ENCODE measurements at regions not wholly inside any gene's neighbourhood (a gene's known extent, or its start where the extent isn't known, plus 50 kb on each side); places are given as distances from the start of the nearest gene placed in this dataset.
"Not testable (repeated sequence)": the region's sequence is repeated elsewhere in the genome, so short reads cannot be mapped to it uniquely, and the experiment has no call there.

DNA sequence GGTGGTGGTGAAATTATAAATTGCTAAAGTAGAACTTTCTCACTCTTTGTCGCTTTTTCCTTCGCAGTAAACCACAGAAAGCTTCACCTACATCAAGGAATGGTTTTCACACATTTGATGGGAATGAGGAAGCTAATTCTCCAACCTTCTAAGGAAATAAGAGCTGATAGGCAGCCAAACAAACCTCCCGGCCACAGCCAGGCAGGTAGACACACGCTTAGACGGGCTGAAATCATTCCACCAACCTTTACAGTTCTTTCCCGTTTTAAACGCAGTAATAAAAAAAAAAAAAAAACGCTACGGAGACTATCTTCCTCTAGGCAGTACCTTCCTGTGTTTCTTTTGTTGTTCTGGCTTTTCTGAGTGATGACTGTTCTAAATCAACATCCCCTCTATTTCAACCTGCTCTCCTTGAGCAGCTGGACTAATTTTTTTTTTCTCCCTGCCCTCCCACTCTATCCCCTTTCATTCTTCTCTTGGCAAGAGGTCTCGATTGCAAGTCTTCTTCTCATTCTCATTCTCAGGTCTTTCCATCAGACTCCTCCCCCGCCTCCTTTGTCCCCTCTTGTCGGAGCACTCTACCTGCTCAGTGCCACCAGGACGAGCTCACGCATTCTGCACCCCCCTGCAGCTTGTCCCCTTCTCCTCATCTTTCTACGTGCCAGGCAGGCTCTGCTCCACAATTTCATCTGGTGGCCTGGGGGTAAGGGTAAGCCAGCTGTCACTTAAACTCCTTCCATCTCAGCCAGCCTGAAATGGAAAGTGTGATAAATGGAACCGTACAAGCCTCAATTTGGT, 391.1 kb upstream of the MDFIC2 start:
- DNase-seq (ENCODE audit: low read depth in 1 of 2, low spot score in 1 of 2): no peak
- in situ Hi-C loops (cut with HindIII; ENCODE audit: low pct_unique_long_range_greater_than_20kb, low sequenced_read_pairs): no loop called here
- TF ChIP-seq JUND (IDR thresholded peaks at IDR 0.05; ENCODE audit: low read depth): no peak

DNA sequence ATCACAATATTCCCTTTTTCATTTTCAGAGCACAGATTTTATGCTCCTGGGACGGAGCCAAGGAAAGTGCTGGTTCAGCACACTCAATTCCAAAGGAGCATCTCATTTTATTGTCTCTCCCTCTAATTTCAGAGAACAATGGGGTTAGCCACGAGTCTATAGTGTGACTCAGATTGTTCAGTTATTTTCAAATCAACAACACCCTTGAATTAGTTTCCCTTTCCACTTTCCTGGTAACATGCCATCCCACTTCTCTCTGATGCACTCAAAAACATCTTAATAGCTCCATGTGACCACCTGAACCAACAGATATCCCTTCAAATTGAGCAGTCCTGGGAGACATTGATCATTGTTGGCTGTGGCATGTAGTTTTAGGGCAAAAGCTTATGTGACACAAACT, 389.7 kb upstream of the MDFIC2 start:
- no peak for DNase-seq (ENCODE audit: low read depth in 1 of 2, low spot score in 1 of 2)
- TF ChIP-seq JUND (IDR thresholded peaks at IDR 0.05; ENCODE audit: low read depth): no peak
- in situ Hi-C loops (cut with HindIII; ENCODE audit: low pct_unique_long_range_greater_than_20kb, low sequenced_read_pairs): no loop called here

DNA sequence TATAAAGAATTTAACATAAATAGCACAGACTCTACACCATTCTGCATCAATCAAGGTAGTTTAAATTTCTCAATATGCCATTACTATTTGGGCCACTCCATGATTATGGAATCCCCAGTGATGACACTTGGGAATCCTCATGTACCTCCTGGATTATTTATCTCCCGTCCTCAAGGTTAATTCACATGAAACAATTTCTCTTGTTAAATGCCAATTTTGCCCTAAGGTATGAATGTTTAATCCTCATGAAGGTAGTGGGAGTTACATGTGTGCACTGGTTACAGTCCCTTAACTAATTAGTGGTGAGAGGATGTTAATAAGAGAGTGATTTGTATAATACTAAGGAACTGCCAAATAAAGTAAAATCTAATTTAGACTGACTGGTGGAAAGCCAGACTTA, 372.3 kb upstream of the MDFIC2 start:
- no peak for DNase-seq (ENCODE audit: low read depth in 1 of 2, low spot score in 1 of 2)
- TF ChIP-seq JUND (IDR thresholded peaks at IDR 0.05; ENCODE audit: low read depth): no peak
- in situ Hi-C loops (cut with HindIII; ENCODE audit: low pct_unique_long_range_greater_than_20kb, low sequenced_read_pairs): no loop called here

DNA sequence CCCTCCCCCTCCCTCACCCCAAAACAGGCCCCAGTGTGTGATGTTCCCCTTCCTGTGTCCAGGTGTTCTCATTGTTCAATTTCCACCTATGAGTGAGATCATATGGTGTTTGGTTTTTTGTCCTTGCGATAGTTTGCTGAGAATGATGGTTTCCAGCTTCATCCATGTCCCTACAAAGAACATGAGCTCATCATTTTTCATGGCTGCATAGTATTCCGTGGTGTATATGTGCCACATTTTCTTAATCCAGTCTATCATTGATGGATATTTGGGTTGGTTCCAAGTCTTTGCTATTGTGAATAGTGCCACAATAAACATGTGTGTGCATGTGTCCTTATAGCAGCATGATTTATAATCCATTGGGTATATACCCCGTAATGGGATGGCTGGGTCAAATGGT, 363.4 kb upstream of the MDFIC2 start:
- in situ Hi-C loops (cut with HindIII; ENCODE audit: low pct_unique_long_range_greater_than_20kb, low sequenced_read_pairs): not testable (repeated sequence)

DNA sequence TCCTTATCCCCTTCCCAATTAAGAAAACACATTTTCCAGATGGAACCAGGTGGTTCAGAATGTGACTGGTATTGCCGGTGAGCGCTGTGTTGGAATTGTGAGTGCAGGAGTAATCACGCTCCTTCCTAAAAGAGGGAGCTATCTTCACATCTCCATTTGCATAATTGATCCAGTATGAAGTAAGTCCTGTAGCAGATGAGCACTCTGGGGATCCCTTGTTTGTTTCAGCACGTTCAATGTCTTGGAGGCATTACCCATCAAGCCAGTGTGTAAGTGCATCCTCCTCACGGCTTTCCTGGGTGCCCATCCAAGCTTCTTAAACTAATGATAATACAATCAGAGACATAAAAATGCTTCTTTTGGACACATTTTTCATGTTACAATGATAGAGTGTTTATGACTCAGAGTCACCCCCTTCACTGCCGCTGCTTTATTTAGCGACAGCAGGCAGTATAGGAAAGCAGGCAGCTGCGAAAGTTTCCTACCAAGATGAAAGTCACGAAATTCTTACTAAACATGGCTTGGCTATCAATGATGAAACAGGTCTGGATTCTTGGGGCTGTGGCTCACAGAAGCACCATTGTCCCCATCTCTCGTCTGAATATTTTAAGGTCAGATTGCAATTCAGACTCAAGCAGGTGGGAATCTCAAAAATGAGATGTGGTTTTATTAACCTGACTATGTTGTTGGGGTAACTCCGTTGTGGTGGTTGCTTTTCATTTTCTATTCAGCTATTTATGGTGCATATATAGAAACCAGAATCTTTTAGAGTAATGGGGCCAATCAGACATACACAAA, 346.3 kb upstream of the MDFIC2 start:
- no peak for TF ChIP-seq JUND (IDR thresholded peaks at IDR 0.05; ENCODE audit: low read depth)
- no peak for DNase-seq (ENCODE audit: low read depth in 1 of 2, low spot score in 1 of 2)
- in situ Hi-C loops (cut with HindIII; ENCODE audit: low pct_unique_long_range_greater_than_20kb, low sequenced_read_pairs): no loop called here

More for the DNA sequence above, 363.4 kb upstream of the MDFIC2 start:
- DNase-seq (ENCODE audit: low read depth in 1 of 2, low spot score in 1 of 2): not testable (repeated sequence)

DNA sequence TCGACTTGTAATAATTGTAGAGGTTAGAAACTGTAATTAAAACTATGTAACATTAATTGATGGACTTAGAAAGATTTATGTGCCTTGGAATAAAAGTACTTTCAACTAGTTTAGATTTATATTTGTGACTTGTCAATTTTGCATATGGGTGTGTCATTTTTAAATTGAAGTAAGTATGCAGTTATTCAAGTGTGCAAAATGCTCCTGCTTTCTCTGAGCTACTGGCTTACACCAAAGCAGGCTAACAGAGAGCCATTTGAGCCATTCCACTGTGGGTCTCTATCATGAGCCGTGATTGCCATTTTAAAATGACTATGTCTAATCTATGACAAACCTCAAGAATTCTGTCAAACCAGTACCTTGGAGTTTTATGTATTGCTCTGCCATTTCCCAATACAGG, 345.0 kb upstream of the MDFIC2 start:
- no peak for DNase-seq (ENCODE audit: low read depth in 1 of 2, low spot score in 1 of 2)
- TF ChIP-seq JUND (IDR thresholded peaks at IDR 0.05; ENCODE audit: low read depth): no peak
- in situ Hi-C loops (cut with HindIII; ENCODE audit: low pct_unique_long_range_greater_than_20kb, low sequenced_read_pairs): no loop called here

DNA sequence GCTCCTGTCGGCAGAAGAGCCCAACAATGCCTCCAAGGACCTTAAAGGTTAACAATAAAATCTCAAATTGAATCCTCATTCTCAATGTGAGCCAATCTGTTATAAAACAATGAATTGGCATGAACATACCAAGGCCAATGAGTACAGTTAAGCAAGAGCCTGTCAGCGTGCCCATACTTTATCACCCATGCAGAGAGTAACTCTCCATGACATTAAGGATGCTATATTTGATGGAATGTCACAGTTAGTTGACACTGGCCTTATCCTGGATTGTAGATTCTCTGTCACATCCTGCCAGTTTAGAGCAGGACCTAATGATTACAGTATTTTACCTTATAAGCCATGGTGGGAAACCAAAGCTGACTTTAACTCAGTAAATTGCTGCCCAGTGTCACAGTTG, 335.4 kb upstream of the MDFIC2 start:
- TF ChIP-seq JUND (IDR thresholded peaks at IDR 0.05; ENCODE audit: low read depth): no peak
- DNase-seq (ENCODE audit: low read depth in 1 of 2, low spot score in 1 of 2): no peak
- in situ Hi-C loops (cut with HindIII; ENCODE audit: low pct_unique_long_range_greater_than_20kb, low sequenced_read_pairs): no loop called here

DNA sequence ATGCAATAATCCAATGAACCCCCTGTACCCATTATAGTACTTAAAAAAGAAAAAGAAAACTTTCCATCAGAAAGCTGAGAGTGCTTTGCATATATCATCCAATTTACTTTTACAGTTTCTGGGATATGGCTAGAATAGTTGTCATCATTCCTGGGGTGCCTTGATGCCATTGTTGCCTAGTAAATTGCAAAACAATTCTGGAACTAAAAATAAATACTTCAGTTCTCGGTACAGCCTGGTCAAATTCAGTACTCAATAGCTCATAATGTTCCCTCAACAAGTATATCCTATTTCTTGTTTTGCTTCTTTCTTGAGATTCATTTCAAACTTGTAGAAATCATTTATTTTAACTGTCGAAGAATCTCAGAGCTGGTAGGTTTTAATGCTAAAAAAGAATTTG, 334.7 kb upstream of the MDFIC2 start:
- no peak for TF ChIP-seq JUND (IDR thresholded peaks at IDR 0.05; ENCODE audit: low read depth)
- in situ Hi-C loops (cut with HindIII; ENCODE audit: low pct_unique_long_range_greater_than_20kb, low sequenced_read_pairs): no loop called here
- no peak for DNase-seq (ENCODE audit: low read depth in 1 of 2, low spot score in 1 of 2)

DNA sequence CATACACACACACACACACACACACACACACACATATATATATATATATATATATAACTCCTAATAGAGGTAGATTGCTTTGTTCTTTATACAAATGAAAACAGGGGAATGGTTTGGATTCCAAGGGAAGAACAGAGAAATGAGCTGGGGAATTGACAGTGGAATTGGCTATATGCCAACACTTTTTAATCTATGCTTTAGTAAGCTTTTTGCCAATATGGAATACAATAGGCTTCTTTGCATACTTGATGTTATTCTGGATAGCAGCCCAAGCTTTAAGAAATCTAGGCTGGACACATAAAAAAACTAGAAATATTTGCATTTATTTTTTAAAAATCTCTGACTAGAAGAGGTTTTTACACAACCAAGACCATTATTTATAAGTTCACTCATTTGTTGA, 334.2 kb upstream of the MDFIC2 start:
- in situ Hi-C loops (cut with HindIII; ENCODE audit: low pct_unique_long_range_greater_than_20kb, low sequenced_read_pairs): no loop called here
- DNase-seq (ENCODE audit: low read depth in 1 of 2, low spot score in 1 of 2): no peak

DNA sequence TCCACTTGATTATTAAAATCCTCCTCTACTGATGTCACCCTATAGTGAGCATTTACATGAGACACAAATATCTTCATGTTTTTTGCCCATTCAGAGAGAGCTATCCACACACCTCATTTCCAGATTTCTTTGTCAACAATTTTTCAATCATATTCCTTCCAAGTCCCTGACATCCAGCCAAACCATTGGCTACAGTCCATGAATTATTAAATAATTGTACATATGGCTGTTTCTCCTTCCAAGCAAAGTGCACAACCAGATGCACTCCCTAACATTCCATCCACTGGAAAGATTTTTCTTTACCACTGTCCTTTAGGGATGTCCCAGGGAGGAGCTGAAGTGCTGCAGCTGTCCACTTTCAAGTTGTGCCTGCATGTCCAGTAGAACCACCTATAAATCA, 328.0 kb upstream of the MDFIC2 start:
- no peak for TF ChIP-seq JUND (IDR thresholded peaks at IDR 0.05; ENCODE audit: low read depth)
- in situ Hi-C loops (cut with HindIII; ENCODE audit: low pct_unique_long_range_greater_than_20kb, low sequenced_read_pairs): no loop called here
- no peak for DNase-seq (ENCODE audit: low read depth in 1 of 2, low spot score in 1 of 2)

More for the DNA sequence above, 334.2 kb upstream of the MDFIC2 start:
- TF ChIP-seq JUND (IDR thresholded peaks at IDR 0.05; ENCODE audit: low read depth): no peak

DNA sequence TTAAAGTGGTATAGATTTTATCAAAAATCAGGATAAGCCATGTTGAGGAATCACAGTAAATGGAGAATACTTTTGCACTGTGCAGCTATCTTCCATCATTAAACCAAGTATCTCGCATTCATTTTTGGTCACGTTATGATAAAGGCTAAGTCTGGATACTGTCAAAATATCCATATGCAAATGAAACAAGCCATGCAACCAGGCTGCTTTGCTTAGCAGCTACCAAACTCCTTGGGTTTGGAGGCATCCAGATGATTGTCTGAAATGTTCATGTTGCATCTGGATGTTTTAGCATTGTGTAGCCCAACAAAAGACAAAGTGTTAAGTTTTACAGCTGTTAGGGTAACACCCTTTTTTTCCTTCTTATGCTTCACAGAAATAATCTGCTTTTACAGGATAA, 322.9 kb upstream of the MDFIC2 start:
- TF ChIP-seq JUND (IDR thresholded peaks at IDR 0.05; ENCODE audit: low read depth): no peak
- no peak for DNase-seq (ENCODE audit: low read depth in 1 of 2, low spot score in 1 of 2)
- in situ Hi-C loops (cut with HindIII; ENCODE audit: low pct_unique_long_range_greater_than_20kb, low sequenced_read_pairs): no loop called here

DNA sequence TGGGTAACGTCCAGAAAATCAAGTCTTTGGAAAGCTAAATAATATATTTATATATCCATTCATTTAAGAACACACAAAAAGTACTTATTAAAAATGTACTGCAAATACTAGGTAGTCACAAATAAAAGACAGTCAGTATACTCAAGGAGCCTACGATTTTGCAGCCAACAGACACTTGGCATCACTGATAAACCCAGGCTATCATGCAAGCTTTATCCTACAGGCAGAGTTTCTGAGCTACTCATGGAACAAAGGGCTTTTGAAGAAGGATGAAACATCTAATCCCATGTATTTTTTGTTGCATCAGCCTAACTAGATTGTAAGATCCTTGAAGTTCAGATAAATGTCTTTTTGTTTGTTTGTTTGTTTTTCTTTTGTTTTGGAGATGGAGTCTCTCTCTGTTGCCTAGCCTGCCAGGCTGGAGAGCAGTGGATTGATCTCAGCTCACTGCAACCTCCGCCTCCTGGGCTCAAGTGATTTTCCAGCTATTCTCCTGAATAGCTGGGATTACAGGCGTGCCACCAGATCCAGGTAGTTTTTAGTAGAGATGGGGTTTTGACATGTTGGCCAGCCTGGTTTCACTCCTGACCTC, 319.4 kb upstream of the MDFIC2 start:
- DNase-seq (ENCODE audit: low read depth in 1 of 2, low spot score in 1 of 2): no peak
- no peak for TF ChIP-seq JUND (IDR thresholded peaks at IDR 0.05; ENCODE audit: low read depth)
- in situ Hi-C loops (cut with HindIII; ENCODE audit: low pct_unique_long_range_greater_than_20kb, low sequenced_read_pairs): no loop called here

DNA sequence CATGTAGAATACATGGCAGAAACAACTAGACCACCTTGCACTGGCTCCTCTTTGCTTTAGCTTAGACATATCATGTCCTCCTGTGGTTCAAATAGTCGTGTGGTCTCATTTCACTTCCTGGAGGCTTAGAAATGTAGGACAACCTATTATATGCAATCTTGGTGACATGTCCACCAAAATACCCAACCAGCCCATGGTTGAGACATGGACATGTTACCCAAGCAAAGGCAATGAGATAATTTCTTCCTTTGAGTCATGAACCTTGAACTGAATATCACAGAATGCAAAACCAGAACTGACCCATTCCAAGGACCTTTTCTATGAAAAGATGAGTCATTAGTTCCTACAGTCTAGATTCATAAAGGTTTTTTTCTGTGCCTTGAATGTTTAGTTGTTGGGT, 309.0 kb upstream of the MDFIC2 start:
- TF ChIP-seq JUND (IDR thresholded peaks at IDR 0.05; ENCODE audit: low read depth): no peak
- no peak for DNase-seq (ENCODE audit: low read depth in 1 of 2, low spot score in 1 of 2)
- in situ Hi-C loops (cut with HindIII; ENCODE audit: low pct_unique_long_range_greater_than_20kb, low sequenced_read_pairs): no loop called here
